SK-N-SH treated with all-trans-retinoic acid at 6 μM for 48 hours (cell line): ENCODE measurements at regions not wholly inside any gene's neighbourhood (a gene's known extent, or its start where the extent isn't known, plus 50 kb on each side); places are given as distances from the start of the nearest gene placed in this dataset.
"Not testable (repeated sequence)": the region's sequence is repeated elsewhere in the genome, so short reads cannot be mapped to it uniquely, and the experiment has no call there.

Source experiments
- ATAC-seq: fragments of 200-7000 bp; cut with Tn5 transposase; 3 replicates; pipeline ENCODE4 v1.9.1; 2020; ENCODE audit warnings: mild to moderate bottlenecking, moderate library complexity
- ARNTL ChIP-seq: fragments of 450-650 bp; formaldehyde crosslinking; IDR thresholded peaks from 2 replicates; pipeline ENCODE4 v1.5.0; 2020; ENCODE audit warnings: low read depth, mild to moderate bottlenecking, moderate library complexity, borderline replicate concordance
- BACH2 ChIP-seq: fragments of 250-450 bp; sonication (Bioruptor Pico); IDR thresholded peaks from 2 replicates; pipeline ENCODE4 v1.9.0; 2021; ENCODE audit warnings: mild to moderate bottlenecking, borderline replicate concordance
- CSDC2 ChIP-seq: fragments of 250-450 bp; sonication (Bioruptor Pico); IDR thresholded peaks from 2 replicates; pipeline ENCODE4 v1.5.0; 2020; ENCODE audit warnings: mild to moderate bottlenecking, moderate library complexity
- ESRRG ChIP-seq: fragments of 250-450 bp; sonication (Bioruptor Pico); IDR thresholded peaks from 2 replicates; pipeline ENCODE4 v1.6.1; 2021; ENCODE audit warnings: mild to moderate bottlenecking
- GLIS3 ChIP-seq: fragments of 250-450 bp; sonication (Bioruptor Pico); IDR thresholded peaks from 2 replicates; pipeline ENCODE4 v1.5.0; 2020; ENCODE audit warnings: mild to moderate bottlenecking, moderate library complexity
- ISL1 ChIP-seq: fragments of 250-450 bp; sonication (Bioruptor Pico); IDR thresholded peaks from 2 replicates; pipeline ENCODE4 v2.1.2; 2022; ENCODE audit warnings: mild to moderate bottlenecking, moderate library complexity
- OSR1 ChIP-seq: fragments of 250-450 bp; sonication (Bioruptor Pico); IDR thresholded peaks from 2 replicates; pipeline ENCODE4 v1.8.0; 2022; ENCODE audit warnings: moderate library complexity, mild to moderate bottlenecking, inconsistent platforms
- PPARA ChIP-seq: fragments of 250-450 bp; sonication (Bioruptor Pico); IDR thresholded peaks from 2 replicates; pipeline ENCODE4 v1.5.0; 2020; ENCODE audit warnings: mild to moderate bottlenecking, borderline replicate concordance
- RARB ChIP-seq: fragments of 250-450 bp; sonication (Bioruptor Pico); IDR thresholded peaks from 2 replicates; pipeline ENCODE4 v1.8.0; 2021; ENCODE audit warnings: mild to moderate bottlenecking, moderate library complexity
- SNAI2 ChIP-seq: fragments of 250-450 bp; sonication (Bioruptor Pico); IDR thresholded peaks from 2 replicates; pipeline ENCODE4 v1.5.0; 2020; ENCODE audit warnings: mild to moderate bottlenecking, moderate library complexity
- TCF4 ChIP-seq: fragments of 250-450 bp; sonication (Bioruptor Pico); IDR thresholded peaks from 2 replicates; pipeline ENCODE4 v1.8.0; 2021; ENCODE audit warnings: mild to moderate bottlenecking, moderate library complexity, borderline replicate concordance
- TOX ChIP-seq: fragments of 250-450 bp; sonication (Bioruptor Pico); IDR thresholded peaks from 2 replicates; pipeline ENCODE4 v1.8.0; 2021; ENCODE audit warnings: mild to moderate bottlenecking, moderate library complexity, borderline replicate concordance
- ZC3H10 ChIP-seq: fragments of 250-450 bp; sonication (Bioruptor Pico); IDR thresholded peaks from 2 replicates; pipeline ENCODE4 v1.5.1; 2021; ENCODE audit warnings: mild to moderate bottlenecking, moderate library complexity
- ZFP3 ChIP-seq: fragments of 250-450 bp; sonication (Bioruptor Pico); IDR thresholded peaks from 2 replicates; pipeline ENCODE4 v1.5.0; 2020; ENCODE audit warnings: mild to moderate bottlenecking, moderate library complexity
- ZFP30 ChIP-seq: fragments of 450-650 bp; formaldehyde crosslinking; IDR thresholded peaks from 2 replicates; pipeline ENCODE4 v1.5.0; 2022; ENCODE audit warnings: mild to moderate bottlenecking, moderate library complexity
- ZNF565 ChIP-seq: fragments of 450-650 bp; formaldehyde crosslinking; conservative IDR thresholded peaks from 2 replicates; pipeline ENCODE4 v1.5.0; 2020; ENCODE audit warnings: low read depth, mild to moderate bottlenecking, moderate library complexity
- ZNF70 ChIP-seq: fragments of 450-650 bp; formaldehyde crosslinking; IDR thresholded peaks from 2 replicates; pipeline ENCODE4 v1.5.0; 2020; ENCODE audit warnings: mild to moderate bottlenecking, moderate library complexity
- ZNF8 ChIP-seq: fragments of 450-650 bp; formaldehyde crosslinking; IDR thresholded peaks from 2 replicates; pipeline ENCODE4 v1.5.0; 2020; ENCODE audit warnings: mild to moderate bottlenecking, moderate library complexity
- TF ChIP-seq, protein P1 (sequence below): fragments of 250-450 bp; sonication (Bioruptor Pico); IDR thresholded peaks from 2 replicates; pipeline ENCODE4 v1.5.1; 2020; ENCODE audit warnings: low read depth, mild to moderate bottlenecking, moderate library complexity
- TF ChIP-seq, protein P2 (sequence below): fragments of 250-450 bp; sonication (Bioruptor Pico); IDR thresholded peaks from 2 replicates; pipeline ENCODE4 v1.5.1; 2021; ENCODE audit warnings: mild to moderate bottlenecking, moderate library complexity
- TF ChIP-seq, protein P3 (sequence below): fragments of 250-450 bp; sonication (Bioruptor Pico); IDR thresholded peaks from 2 replicates; pipeline ENCODE4 v1.5.0; 2020; ENCODE audit warnings: mild to moderate bottlenecking, moderate library complexity
- TF ChIP-seq, protein P4 (sequence below): fragments of 250-450 bp; sonication (Bioruptor Pico); IDR thresholded peaks from 2 replicates; pipeline ENCODE4 v1.8.0; 2021; ENCODE audit warnings: low read depth, mild to moderate bottlenecking, moderate library complexity, borderline replicate concordance
- TF ChIP-seq, protein P5 (sequence below): fragments of 250-450 bp; sonication (Bioruptor Pico); IDR thresholded peaks from 2 replicates; pipeline ENCODE4 v1.8.0; 2020; ENCODE audit warnings: mild to moderate bottlenecking, moderate library complexity, borderline replicate concordance

DNA sequence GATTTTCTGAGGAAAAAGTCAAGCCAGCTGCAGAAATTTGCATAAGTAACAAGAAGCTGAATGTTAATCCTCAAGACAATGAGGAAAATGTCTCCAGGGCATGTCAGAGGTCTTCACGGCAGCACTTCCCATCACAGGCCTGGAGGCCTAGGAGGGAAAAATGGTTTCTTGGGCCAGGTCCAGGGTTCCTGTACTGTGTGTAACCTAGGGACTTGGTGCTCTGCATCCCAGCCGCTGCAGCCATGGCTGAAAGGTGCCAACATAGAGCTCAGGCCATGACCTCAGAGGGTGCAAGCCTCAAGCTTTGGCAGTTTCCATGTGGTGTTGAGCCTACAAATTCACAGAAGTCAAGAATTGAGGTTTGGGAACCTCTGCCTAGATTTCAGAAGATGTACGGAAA is 144.1 kb downstream of the AKR1D1 start:
- ATAC-seq = not testable (repeated sequence)

DNA sequence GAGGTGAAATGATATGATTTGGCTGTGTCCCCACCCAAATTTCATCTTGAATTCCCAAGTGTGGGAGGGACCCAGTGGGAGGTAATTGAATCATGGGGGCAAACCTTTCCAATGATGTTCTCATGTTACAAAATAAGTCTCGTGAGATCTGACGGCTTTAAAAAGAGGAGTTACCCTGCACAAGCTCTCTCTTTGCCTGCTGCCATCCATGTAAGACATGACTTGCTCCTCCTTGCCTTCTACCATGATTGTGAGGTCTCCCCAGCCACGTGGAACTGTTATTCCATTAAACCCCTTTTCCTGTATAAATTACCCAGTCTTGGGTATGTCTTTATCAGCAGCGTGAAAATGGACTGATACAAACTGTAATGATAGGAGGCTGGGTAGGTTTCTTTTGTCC is 145.1 kb downstream of the AKR1D1 start:
- not testable (repeated sequence) for ATAC-seq

DNA sequence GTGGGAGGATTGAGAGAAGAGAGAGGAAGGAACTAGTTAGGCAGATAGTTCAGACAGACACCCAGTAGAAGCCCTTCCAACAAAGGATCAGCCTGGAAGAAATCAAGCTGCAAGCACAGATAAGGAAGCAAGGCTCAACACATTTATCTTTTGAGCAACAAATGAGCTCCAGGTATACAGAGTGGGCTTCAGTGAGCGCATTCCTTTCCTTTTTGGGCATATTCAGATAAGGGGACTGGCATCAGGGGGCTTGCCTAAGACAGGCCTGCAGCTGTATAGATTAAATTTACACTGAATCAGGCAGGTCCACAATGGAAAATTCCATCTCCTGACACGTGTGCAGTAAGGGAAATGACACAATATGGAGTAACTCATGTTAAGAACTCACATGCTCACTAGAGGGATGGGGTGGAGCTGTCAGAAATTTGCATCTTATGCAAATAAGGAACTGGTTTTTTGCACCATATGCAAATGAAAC is 147.2 kb downstream of the AKR1D1 start:
- TF ChIP-seq GLIS3 (CRISPR knock-in tag) (no peak), PPARA (CRISPR knock-in tag) (no peak)
- no peak for ATAC-seq

DNA sequence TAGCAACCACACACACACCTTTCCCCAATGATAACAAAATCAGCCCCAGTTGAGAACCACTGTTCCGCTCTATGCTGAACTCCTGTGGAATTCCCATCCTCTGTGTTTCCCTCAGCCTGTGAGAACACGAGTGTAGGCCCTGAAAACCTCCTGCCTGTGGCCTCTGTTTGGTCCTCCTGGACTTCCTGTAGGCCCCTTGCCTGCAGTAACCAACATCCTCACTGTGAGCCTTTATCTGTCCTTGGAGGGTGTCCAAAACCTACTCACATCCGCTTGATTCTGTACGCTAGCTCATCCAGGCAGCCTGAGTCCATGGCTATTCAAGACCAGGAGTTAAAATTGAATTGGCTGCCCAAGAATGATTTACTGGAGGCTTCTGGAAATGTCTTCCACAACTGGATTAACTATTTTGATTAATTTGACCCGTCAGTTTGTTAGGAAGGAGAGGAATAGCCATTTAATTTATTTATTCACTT is 149.8 kb downstream of the AKR1D1 start:
- peak; percentile 33; the same call in 1 of the 3 replicates for ATAC-seq

More for the DNA sequence above, 149.8 kb downstream of the AKR1D1 start:
- TF ChIP-seq, protein P1, sequence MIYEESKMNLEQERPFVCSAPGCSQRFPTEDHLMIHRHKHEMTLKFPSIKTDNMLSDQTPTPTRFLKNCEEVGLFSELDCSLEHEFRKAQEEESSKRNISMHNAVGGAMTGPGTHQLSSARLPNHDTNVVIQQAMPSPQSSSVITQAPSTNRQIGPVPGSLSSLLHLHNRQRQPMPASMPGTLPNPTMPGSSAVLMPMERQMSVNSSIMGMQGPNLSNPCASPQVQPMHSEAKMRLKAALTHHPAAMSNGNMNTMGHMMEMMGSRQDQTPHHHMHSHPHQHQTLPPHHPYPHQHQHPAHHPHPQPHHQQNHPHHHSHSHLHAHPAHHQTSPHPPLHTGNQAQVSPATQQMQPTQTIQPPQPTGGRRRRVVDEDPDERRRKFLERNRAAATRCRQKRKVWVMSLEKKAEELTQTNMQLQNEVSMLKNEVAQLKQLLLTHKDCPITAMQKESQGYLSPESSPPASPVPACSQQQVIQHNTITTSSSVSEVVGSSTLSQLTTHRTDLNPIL = peak; percentile 66; the same call in 1 of the 2 replicates
- TF ChIP-seq, protein P2, sequence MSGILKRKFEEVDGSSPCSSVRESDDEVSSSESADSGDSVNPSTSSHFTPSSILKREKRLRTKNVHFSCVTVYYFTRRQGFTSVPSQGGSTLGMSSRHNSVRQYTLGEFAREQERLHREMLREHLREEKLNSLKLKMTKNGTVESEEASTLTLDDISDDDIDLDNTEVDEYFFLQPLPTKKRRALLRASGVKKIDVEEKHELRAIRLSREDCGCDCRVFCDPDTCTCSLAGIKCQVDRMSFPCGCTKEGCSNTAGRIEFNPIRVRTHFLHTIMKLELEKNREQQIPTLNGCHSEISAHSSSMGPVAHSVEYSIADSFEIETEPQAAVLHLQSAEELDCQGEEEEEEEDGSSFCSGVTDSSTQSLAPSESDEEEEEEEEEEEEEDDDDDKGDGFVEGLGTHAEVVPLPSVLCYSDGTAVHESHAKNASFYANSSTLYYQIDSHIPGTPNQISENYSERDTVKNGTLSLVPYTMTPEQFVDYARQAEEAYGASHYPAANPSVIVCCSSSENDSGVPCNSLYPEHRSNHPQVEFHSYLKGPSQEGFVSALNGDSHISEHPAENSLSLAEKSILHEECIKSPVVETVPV = peak; percentile 38; the same call in 1 of the 2 replicates
- no peak for TF ChIP-seq ZNF565 (CRISPR knock-in tag)
- TF ChIP-seq ZFP3 (CRISPR knock-in tag) = 0 out of 2 replicates have a peak, but pooled peaks have one; percentile 77
- peak; percentile 72 for TF ChIP-seq SNAI2 (CRISPR knock-in tag)
- TF ChIP-seq ZC3H10 (CRISPR knock-in tag) = no peak
- no peak for TF ChIP-seq RARB (CRISPR knock-in tag)
- no peak for TF ChIP-seq OSR1 (CRISPR knock-in tag)
- TF ChIP-seq ARNTL (CRISPR knock-in tag) = no peak
- TF ChIP-seq GLIS3 (CRISPR knock-in tag) = no peak
- TF ChIP-seq, protein P3, sequence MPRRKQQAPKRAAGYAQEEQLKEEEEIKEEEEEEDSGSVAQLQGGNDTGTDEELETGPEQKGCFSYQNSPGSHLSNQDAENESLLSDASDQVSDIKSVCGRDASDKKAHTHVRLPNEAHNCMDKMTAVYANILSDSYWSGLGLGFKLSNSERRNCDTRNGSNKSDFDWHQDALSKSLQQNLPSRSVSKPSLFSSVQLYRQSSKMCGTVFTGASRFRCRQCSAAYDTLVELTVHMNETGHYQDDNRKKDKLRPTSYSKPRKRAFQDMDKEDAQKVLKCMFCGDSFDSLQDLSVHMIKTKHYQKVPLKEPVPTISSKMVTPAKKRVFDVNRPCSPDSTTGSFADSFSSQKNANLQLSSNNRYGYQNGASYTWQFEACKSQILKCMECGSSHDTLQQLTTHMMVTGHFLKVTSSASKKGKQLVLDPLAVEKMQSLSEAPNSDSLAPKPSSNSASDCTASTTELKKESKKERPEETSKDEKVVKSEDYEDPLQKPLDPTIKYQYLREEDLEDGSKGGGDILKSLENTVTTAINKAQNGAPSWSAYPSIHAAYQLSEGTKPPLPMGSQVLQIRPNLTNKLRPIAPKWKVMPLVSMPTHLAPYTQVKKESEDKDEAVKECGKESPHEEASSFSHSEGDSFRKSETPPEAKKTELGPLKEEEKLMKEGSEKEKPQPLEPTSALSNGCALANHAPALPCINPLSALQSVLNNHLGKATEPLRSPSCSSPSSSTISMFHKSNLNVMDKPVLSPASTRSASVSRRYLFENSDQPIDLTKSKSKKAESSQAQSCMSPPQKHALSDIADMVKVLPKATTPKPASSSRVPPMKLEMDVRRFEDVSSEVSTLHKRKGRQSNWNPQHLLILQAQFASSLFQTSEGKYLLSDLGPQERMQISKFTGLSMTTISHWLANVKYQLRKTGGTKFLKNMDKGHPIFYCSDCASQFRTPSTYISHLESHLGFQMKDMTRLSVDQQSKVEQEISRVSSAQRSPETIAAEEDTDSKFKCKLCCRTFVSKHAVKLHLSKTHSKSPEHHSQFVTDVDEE (CRISPR knock-in tag) = peak; percentile 81
- no peak for TF ChIP-seq ESRRG (CRISPR knock-in tag)
- no peak for TF ChIP-seq ZNF70
- TF ChIP-seq, protein P4, sequence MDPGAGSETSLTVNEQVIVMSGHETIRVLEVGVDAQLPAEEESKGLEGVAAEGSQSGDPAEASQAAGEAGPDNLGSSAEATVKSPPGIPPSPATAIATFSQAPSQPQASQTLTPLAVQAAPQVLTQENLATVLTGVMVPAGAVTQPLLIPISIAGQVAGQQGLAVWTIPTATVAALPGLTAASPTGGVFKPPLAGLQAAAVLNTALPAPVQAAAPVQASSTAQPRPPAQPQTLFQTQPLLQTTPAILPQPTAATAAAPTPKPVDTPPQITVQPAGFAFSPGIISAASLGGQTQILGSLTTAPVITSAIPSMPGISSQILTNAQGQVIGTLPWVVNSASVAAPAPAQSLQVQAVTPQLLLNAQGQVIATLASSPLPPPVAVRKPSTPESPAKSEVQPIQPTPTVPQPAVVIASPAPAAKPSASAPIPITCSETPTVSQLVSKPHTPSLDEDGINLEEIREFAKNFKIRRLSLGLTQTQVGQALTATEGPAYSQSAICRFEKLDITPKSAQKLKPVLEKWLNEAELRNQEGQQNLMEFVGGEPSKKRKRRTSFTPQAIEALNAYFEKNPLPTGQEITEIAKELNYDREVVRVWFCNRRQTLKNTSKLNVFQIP = no peak
- peak; percentile 61 for TF ChIP-seq TCF4 (CRISPR knock-in tag)
- no peak for TF ChIP-seq ZFP30
- no peak for TF ChIP-seq BACH2 (CRISPR knock-in tag)
- TF ChIP-seq, protein P5, sequence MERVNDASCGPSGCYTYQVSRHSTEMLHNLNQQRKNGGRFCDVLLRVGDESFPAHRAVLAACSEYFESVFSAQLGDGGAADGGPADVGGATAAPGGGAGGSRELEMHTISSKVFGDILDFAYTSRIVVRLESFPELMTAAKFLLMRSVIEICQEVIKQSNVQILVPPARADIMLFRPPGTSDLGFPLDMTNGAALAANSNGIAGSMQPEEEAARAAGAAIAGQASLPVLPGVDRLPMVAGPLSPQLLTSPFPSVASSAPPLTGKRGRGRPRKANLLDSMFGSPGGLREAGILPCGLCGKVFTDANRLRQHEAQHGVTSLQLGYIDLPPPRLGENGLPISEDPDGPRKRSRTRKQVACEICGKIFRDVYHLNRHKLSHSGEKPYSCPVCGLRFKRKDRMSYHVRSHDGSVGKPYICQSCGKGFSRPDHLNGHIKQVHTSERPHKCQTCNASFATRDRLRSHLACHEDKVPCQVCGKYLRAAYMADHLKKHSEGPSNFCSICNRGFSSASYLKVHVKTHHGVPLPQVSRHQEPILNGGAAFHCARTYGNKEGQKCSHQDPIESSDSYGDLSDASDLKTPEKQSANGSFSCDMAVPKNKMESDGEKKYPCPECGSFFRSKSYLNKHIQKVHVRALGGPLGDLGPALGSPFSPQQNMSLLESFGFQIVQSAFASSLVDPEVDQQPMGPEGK (CRISPR knock-in tag) = no peak
- 0 out of 2 replicates have a peak, but pooled peaks have one; percentile 47 for TF ChIP-seq CSDC2
- TF ChIP-seq ZNF8 (CRISPR knock-in tag) = no peak; the same call in 1 of the 2 replicates
- TF ChIP-seq TOX = no peak
- TF ChIP-seq ISL1 (CRISPR knock-in tag) = peak; percentile 79
- TF ChIP-seq PPARA (CRISPR knock-in tag) = no peak
